LNCaP clone FGC (cell line): ENCODE measurements at regions not wholly inside any gene's neighbourhood (a gene's known extent, or its start where the extent isn't known, plus 50 kb on each side); places are given as distances from the start of the nearest gene placed in this dataset.

Experiments
- DNase-seq: peaks from one replicate; pipeline ENCODE4 v3.0.0-alpha.2; 2011; ENCODE audit warnings: low read depth
- H3K4me3 ChIP-seq: 2 replicates; pipeline ENCODE4 v1.5.1; 2011; ENCODE audit warnings: mild to moderate bottlenecking, low read depth, low read length, control low read depth
- TF ChIP-seq, protein P1 (sequence below): IDR thresholded peaks from 2 replicates; pipeline ENCODE4 v1.5.1; 2012; ENCODE audit warnings: mild to moderate bottlenecking; ENCODE audit not compliant: control insufficient read depth, insufficient read depth; ENCODE audit errors: extremely low read depth

DNA sequence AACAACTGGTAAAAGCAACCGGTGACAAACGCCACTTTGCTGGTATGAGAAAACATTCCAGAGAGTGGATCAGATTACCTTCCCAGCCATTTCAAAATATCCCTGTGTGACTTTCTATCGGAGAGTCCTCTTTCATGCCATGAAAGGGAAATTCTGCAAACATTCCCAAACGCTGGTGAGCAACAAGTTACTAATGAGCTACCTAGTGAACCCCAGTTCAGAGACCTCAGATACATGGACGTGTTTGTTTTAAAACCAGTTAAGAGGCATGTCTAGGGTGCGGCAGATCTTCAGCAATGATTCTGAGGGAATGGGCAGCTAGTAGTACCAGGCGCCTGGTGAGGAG, 418.2 kb upstream of the NR2F2 start:
- DNase-seq, result no peak

DNA sequence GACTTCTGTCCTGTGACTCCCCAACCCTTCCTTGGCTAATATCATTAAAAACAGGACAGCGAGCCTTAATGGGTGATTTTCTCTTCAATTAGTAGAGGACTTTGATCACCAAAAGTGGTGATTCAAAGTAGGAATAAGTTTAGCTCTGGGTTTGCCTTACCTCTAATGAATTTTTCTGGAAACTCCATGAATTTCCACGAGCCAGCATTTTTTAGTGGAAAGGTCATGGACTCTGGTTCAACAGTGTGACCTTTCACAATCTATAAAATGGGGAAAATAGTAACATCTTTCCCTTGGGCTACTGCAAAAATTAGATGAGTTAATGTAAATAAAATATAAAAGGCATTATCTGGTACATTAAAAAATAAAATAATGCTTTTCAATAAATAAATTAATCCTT, 417.8 kb upstream of the NR2F2 start:
- TF ChIP-seq, protein P1, sequence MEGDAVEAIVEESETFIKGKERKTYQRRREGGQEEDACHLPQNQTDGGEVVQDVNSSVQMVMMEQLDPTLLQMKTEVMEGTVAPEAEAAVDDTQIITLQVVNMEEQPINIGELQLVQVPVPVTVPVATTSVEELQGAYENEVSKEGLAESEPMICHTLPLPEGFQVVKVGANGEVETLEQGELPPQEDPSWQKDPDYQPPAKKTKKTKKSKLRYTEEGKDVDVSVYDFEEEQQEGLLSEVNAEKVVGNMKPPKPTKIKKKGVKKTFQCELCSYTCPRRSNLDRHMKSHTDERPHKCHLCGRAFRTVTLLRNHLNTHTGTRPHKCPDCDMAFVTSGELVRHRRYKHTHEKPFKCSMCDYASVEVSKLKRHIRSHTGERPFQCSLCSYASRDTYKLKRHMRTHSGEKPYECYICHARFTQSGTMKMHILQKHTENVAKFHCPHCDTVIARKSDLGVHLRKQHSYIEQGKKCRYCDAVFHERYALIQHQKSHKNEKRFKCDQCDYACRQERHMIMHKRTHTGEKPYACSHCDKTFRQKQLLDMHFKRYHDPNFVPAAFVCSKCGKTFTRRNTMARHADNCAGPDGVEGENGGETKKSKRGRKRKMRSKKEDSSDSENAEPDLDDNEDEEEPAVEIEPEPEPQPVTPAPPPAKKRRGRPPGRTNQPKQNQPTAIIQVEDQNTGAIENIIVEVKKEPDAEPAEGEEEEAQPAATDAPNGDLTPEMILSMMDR, result no peak
- no peak overlapping the region for H3K4me3 ChIP-seq
- no peak for DNase-seq

More for the DNA sequence above, 418.2 kb upstream of the NR2F2 start:
- H3K4me3 ChIP-seq, result no peak overlapping the region
- TF ChIP-seq, protein P1, result no peak

DNA sequence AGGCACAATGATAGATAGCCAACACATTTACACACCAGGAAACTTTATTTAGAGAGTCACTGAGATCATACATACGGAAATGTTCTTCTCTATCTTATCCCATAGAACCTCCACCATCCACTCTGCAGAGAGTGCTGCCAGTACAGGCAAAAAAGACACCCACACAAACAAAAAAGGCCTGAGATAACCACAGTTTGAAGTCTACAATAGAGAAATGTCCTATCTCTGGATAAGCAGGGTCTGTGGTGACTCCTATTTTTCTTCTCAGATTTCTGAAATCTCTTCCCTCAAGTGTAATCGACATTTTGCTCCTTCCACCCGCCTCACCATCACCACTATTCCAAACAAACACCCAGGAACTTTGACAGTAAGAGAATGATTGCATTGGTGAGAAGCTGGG, 413.9 kb upstream of the NR2F2 start:
- no peak overlapping the region for H3K4me3 ChIP-seq
- no peak for DNase-seq
- TF ChIP-seq, protein P1, result no peak

DNA sequence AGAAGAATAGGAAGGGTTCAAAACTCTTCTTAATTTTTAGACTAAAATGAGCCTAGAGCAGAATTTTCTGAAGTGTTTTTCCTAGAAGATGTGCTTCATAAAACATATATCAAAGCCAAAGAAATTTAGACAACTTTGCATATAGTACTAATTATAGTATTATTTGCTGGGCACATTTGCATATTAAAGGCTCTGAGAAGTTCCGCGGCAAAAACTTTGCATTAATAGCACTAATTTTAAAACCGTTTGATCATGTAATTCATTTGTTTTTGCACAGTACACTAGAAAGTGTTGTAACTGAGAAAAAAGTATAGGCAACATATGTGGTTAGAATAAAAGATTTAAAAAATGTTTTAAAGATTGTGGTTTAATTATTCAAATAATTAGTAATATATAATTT, 412.0 kb upstream of the NR2F2 start:
- TF ChIP-seq, protein P1, result no peak
- no peak for DNase-seq
- H3K4me3 ChIP-seq, result no peak overlapping the region

DNA sequence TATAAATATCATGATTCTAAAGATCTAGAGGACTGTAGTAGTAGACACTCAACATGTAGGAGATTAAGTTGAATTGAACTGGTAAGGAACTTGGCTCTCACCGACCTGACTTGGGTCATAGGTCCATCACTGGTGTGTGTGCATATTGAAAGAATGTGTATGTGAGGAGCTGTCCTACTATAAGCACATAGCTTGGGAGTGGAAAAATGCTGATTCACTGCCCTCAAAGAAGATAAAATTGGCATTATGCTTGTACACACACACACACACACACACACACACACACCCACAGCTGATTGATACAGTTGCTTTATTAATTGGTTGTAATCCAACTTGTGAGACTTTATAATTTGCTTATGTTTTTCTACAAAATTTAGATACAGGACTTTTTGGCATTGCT, 411.0 kb upstream of the NR2F2 start:
- DNase-seq, result no peak
- H3K4me3 ChIP-seq, result no peak overlapping the region
- TF ChIP-seq, protein P1, result no peak

DNA sequence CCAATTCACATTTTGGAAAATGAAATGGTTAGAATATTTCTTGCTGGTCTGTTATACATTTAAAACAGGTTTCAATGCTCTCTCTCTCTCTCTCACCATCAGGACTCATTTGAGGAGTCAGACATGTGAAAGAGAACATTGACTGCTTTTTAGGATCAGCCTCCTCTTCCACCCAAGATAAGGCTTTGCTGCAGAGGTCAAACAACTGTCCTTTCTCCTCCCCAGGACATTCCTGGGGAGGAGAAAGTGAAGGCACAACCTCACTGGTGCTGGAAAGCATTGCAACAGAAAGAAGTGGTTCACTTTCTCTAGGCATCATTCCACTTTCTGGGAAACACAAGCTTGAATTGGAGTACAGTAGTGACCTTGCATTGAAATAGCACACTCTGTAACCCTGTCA, 409.1 kb upstream of the NR2F2 start:
- TF ChIP-seq, protein P1, result no peak
- H3K4me3 ChIP-seq, result no peak overlapping the region
- DNase-seq, result no peak

DNA sequence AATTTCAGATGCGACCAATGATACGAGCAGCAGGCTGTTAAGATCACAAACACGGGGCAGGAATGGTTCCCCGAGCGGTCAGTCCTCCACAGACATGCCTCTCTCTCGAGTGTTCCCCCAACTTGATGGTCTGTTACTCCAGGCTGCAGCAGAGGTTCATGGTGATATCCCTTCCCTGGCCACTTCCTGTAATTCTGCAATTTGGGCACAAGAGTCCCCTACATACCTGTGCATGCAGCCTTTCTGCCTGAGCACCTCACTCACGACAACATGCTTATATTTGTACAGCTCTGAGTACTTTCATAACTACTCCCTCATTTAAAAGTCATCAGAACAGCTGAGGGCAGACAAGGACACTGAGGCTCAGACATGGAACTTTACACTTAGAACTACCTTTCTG, 408.1 kb upstream of the NR2F2 start:
- DNase-seq, result no peak
- TF ChIP-seq, protein P1, result peak; percentile 58
- H3K4me3 ChIP-seq, result no peak overlapping the region
